GM12865 (cell line): ENCODE measurements at regions not wholly inside any gene's neighbourhood (a gene's known extent, or its start where the extent isn't known, plus 50 kb on each side); places are given as distances from the start of the nearest gene placed in this dataset.

Experiments used
- DNase-seq: peaks from one replicate; pipeline ENCODE4 v3.0.0; 2010; ENCODE audit warnings: low read depth
- H3K4me3 ChIP-seq: 2 replicates; pipeline ENCODE4 v1.5.1; 2011; ENCODE audit warnings: mild to moderate bottlenecking, low read depth, low read length, control low read depth
- TF ChIP-seq, protein P1 (sequence below): IDR thresholded peaks from 2 replicates; pipeline ENCODE4 v1.5.1; 2011; ENCODE audit warnings: low read length, control low read depth, low read depth, inconsistent platforms; ENCODE audit not compliant: insufficient read depth; ENCODE audit errors: missing control alignments

DNA sequence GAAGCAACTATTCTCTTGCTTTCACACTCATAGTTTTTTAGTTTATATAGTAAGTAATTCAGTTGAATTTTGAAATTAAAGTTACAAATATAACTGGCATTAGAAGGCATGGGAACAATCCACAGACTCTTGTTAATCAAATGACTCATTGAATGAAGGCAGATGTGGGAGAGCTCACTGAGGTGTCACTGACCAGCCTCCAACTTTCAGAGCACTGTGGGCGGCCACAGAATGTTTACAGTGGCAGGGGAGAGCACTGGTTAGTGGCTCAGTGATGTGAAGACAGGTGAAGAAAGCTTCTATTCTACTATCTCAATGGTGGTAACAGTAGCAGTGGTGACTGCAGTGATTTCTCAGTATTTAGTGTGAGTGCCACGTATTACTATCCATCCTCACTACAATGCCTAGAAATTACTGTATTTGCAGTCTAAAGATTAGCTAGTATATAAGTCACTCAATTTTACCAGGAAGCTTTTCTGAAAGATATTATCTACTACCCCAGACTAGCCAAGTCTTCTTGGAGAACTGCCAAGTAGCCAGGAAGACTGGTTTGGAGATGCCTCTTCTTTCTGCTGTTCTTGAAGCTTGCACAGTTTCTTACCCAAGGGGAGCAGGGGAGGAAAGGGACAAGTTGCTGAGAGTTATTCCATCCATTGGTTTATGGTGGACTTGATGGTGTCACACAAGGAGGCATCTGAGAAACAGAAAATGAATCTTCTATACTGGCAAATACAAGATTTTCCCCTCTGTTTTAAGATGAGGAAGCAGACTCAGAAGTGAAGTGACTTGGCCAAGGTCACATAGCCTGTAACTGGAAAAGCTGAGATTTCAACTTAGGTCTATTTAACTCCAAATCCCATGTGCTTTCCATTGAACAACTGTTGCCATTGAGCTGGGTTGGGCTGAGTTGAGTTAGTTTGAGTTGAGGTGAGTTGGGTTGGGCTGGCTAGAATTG is 231.2 kb downstream of the ANKRD60 start:
- H3K4me3 ChIP-seq = no peak overlapping the region
- TF ChIP-seq, protein P1, sequence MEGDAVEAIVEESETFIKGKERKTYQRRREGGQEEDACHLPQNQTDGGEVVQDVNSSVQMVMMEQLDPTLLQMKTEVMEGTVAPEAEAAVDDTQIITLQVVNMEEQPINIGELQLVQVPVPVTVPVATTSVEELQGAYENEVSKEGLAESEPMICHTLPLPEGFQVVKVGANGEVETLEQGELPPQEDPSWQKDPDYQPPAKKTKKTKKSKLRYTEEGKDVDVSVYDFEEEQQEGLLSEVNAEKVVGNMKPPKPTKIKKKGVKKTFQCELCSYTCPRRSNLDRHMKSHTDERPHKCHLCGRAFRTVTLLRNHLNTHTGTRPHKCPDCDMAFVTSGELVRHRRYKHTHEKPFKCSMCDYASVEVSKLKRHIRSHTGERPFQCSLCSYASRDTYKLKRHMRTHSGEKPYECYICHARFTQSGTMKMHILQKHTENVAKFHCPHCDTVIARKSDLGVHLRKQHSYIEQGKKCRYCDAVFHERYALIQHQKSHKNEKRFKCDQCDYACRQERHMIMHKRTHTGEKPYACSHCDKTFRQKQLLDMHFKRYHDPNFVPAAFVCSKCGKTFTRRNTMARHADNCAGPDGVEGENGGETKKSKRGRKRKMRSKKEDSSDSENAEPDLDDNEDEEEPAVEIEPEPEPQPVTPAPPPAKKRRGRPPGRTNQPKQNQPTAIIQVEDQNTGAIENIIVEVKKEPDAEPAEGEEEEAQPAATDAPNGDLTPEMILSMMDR = no peak
- DNase-seq = no peak

DNA sequence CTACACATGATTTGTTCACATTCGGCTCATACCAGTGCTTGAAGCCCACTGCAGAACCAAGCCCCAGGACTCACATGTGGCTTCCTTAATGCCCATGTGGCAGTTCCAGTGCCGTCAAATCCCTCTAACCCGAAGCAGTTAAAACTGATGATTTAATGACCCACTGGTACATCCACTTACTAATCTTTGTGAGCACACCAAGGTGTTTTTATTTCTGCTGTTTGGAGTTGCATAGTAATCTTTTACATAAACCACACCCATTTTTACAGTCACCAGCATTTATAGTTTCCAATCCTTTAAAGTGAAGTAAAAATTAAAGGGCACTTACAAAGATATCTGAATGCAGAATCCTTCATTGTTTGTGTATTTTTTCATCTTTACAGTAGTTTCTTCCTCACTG is 232.0 kb downstream of the ANKRD60 start:
- TF ChIP-seq, protein P1 = no peak
- H3K4me3 ChIP-seq = no peak overlapping the region
- DNase-seq = no peak

DNA sequence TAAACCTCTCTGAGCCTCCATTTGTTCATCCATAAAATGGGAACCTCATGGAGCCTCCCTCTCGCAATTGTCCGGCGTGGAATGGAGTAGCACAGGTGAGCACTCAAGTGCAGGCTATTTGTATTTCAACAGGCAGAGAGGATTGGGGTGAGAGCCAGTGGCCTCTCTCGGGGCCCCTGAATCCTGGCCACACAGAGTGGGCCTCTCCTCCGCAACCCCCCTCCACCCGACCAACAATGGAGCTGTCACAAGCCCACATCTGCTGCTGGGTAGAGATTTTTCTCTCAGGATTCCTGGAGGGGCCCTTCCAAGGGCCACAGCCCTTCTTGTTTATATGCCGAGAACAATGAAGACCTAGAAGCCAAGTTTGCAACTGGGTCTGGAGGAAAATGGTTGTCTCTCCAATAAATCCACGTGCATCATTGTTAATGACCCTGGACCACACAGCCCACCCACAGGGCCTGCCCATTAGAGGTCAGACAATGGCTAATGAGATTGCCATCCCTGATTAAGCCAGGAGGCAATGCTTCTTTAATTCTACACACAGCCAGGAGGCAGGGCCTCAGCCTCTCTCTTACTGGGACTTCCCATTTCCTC is 233.0 kb downstream of the ANKRD60 start:
- no peak for DNase-seq
- TF ChIP-seq, protein P1 = no peak
- no peak overlapping the region for H3K4me3 ChIP-seq

DNA sequence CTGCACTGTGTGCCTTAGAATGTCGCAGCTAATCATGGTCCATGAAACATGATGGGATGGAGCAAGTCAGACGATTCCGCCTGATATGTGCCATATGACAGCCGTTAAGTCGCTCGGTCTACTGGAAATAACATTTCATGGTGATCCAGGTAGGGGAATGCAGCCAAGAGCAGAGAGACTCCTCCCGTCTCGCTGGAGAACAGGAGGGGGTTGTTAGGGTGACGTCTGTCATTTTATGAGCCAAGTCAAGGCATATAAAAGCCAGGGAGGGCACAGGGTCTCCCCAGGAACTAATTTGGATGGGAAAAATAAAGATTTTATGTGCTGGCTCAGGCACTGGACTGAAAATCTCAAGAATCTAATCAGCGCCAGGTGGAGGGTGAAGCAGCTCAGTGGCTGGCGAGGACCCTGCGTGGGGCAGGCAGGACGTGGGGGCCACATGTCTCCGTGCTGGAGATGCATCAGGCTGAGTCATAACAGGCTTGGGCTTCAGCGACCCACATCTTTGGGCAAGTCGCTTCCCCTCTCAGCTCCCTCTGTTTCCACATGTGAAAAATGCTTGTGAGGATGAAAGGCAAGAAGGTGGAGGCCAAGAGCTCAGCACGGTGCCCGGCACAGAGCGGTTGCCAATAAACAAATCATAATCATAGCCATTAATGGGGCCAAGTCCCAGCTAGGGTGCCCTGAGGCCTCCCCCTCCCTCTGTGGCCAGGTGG is 234.6 kb downstream of the ANKRD60 start:
- TF ChIP-seq, protein P1 = no peak
- H3K4me3 ChIP-seq = no peak overlapping the region
- no peak for DNase-seq

DNA sequence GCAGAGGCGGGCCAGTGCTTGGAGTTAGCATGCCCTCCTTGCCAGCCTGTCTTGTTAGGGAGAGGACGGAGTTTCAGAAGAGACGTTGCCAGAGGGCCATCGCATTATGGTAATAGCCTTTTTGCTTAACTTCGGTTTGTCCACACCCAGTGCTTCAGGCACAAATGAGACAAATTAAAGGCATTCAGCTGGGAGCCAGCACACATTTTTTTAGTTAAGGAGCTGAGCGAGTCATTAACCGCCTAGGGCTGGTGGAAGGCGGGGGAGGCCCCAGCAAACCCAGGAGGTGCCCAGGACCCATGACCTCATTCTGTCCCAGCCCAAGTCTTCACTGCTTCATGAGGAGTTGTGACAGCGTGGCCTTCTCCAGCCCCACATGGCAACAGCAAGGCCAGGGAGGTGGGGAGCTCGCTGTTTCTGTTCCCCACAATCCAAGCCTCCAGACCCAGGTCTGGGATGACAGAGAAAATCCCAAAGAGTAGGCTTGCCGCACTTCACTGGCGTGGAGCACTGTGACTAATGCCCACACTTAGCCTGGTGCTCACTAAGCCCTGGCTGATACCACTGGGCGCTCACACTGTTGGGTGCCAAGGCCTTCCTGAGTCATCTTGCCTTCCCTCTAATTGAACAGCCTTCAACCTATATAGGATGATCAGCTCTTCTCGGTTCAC is 237.1 kb downstream of the ANKRD60 start:
- no peak for DNase-seq
- TF ChIP-seq, protein P1 = no peak
- H3K4me3 ChIP-seq = no peak overlapping the region

DNA sequence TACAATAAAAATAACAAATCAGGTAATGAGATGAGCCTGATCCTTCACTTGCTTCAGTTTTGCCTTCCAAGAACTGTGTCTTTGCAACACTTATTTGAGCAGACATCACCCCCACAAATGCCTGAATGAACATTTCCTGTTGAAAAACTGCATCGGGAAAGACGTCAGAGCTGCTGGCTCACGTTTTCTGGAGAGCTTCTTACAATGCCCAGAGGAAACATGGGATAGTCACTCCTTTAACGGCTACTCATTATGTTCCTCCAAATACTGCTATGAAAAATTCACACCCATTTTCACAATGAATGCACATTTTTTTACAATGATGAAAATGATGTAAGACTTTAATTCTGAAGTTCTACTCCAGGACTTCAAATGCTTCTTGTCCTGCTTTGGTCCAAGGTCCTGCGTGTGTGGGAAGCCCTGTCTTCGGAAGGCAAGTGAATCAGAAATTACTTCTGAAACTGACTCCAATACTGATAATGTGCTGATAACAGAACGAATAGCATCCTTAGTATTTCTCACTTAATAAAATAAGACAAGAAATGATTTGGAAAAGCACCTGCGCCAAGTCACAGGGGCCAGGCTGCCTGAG is 238.0 kb downstream of the ANKRD60 start:
- DNase-seq = no peak
- H3K4me3 ChIP-seq = no peak overlapping the region
- TF ChIP-seq, protein P1 = no peak
